Body of pancreas (tissue), 4 donors: ENCODE measurements at regions not wholly inside any gene's neighbourhood (a gene's known extent, or its start where the extent isn't known, plus 50 kb on each side); places are given as distances from the start of the nearest gene placed in this dataset.

Experiments used
- ATAC-seq: fragments of 150-250 bp; one replicate; pipeline ENCODE4 v1.9.1; 2016
- DNase-seq, 4 donors: peaks; one replicate each; pipeline ENCODE4 v3.0.0-alpha.2; 2019
- H3K27ac ChIP-seq, 4 donors: fragments of 200-600 bp; sonication (generic); 1 replicate in 3 of 4; 2 replicates in 1 of 4; pipeline versions ENCODE4 v1.5.1 to v1.6.1; 2016 to 2019; ENCODE audit warnings: mild to moderate bottlenecking in 1 of 4, mixed read lengths in 1 of 4, moderate library complexity in 1 of 4
- H3K27me3 ChIP-seq, 2 donors: fragments of 200-600 bp; sonication (generic); one replicate each; pipeline ENCODE4 v1.6.0; 2016; ENCODE audit warnings: mild to moderate bottlenecking in 1 of 2
- H3K36me3 ChIP-seq, 2 donors: fragments of 200-600 bp; sonication (generic); replicated peaks in 1 of 2; 2 replicates each; pipeline ENCODE4 v1.5.1; 2016; ENCODE audit warnings: low read depth in 2 of 2; ENCODE audit not compliant: insufficient read depth in 1 of 2
- H3K4me1 ChIP-seq: fragments of 200-600 bp; sonication (generic); one replicate; pipeline ENCODE4 v1.6.0; 2016
- H3K4me3 ChIP-seq, 2 donors: fragments of 200-600 bp; sonication (generic); 1 replicate in 1 of 2; 2 replicates in 1 of 2; pipeline ENCODE4 v1.5.1; 2016 to 2019
- H3K9me3 ChIP-seq, 3 donors: fragments of 200-600 bp; sonication (generic); 1 replicate in 2 of 3; 2 replicates in 1 of 3; pipeline ENCODE4 v1.5.1; 2016
- CTCF ChIP-seq, 7 experiments: fragments of 450-650 bp in 4 of 7; fragments of 200-600 bp in 3 of 7; sonication (generic) in 3 of 7; IDR thresholded peaks; one replicate each; pipeline ENCODE4 v1.5.1; 2016 to 2019; ENCODE audit warnings: antibody characterized with exemption in 7 of 7
- POLR2A ChIP-seq, 3 donors: fragments of 450-650 bp; IDR thresholded peaks; one replicate each; pipeline ENCODE4 v1.6.1; 2016; ENCODE audit warnings: antibody characterized with exemption in 3 of 3, mild to moderate bottlenecking in 2 of 3
- WGBS, 2 donors: methylation state at CpG; one replicate each; pipeline ENCODE4 v1.1.5; 2017; 5-methylcytosine and 5-hydroxymethylcytosine counted together
- intact Hi-C: fragments of 100-400 bp; cut with DNase I; formaldehyde crosslinking; loops from one replicate; pipeline ENCODE4 v1.15.1; 2023

GRCh38 chr18:53660306-53660705 is 564.2 kb downstream of the MBD2 start:
- H3K27me3 ChIP-seq: no peaks in the 10 kb centered on the region
- H3K36me3 ChIP-seq: no peaks in the 10 kb centered on the region
- H3K4me3 ChIP-seq: no peak overlapping the region
- intact Hi-C loops: no loop called here
- H3K4me1 ChIP-seq: no peaks in the 10 kb centered on the region
- no peaks in the 10 kb centered on the region for H3K9me3 ChIP-seq
- no peak for TF ChIP-seq CTCF (IDR thresholded peaks at IDR 0.05)
- DNase-seq (no peak), ATAC-seq (no peak)
- WGBS, 2 donors: 55 to 60% methylated on average over 2 of the region's 2 CpGs
- no peak overlapping the region for H3K27ac ChIP-seq

GRCh38 chr18:53657257-53657656 is 567.2 kb downstream of the MBD2 start:
- ATAC-seq (no peak), DNase-seq (no peak)
- no peak for TF ChIP-seq CTCF (IDR thresholded peaks at IDR 0.05)
- TF ChIP-seq POLR2A (IDR thresholded peaks at IDR 0.05): no peak

DNA sequence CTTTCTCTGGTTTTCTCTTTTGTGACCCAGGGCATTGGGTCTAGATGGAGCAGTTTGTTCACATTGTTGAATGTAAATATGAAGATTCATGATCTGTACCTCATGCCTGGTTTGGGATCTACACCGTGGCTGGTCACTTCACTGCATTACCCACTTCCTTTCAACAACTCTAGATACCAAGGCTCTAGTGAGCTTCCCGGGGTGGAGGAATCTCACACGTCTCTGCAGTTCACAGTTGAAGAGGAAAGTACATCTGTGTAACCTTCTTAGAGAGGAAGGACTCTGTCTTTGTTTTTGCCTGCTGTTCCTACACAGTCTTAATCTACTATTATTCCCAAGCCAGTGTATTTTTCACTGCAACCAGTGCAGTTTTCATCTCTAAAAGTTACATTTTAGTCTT is 574.8 kb downstream of the MBD2 start:
- no peak for TF ChIP-seq POLR2A (IDR thresholded peaks at IDR 0.05)
- DNase-seq (no peak), ATAC-seq (no peak)
- no peaks in the 10 kb centered on the region for H3K4me1 ChIP-seq
- H3K27me3 ChIP-seq: no peaks in the 10 kb centered on the region
- H3K9me3 ChIP-seq: no peaks in the 10 kb centered on the region
- H3K27ac ChIP-seq: no peak overlapping the region
- 16 to 21% methylated on average over 3 of the region's 3 CpGs for WGBS, 2 donors
- intact Hi-C loops: no loop called here
- no peak overlapping the region for H3K4me3 ChIP-seq
- no peaks in the 10 kb centered on the region for H3K36me3 ChIP-seq

More at GRCh38 chr18:53657257-53657656, 567.2 kb downstream of the MBD2 start:
- WGBS, 2 donors: 49 to 51% methylated on average over 2 of the region's 2 CpGs
- intact Hi-C loops: no loop called here
- Histone ChIP-seq H3K9me3 (no peaks in the 10 kb centered on the region), H3K27me3 (no peaks in the 10 kb centered on the region), H3K36me3 (no peaks in the 10 kb centered on the region), H3K4me1 (no peaks in the 10 kb centered on the region), H3K4me3 (no peak overlapping the region), H3K27ac (no peak overlapping the region)

DNA sequence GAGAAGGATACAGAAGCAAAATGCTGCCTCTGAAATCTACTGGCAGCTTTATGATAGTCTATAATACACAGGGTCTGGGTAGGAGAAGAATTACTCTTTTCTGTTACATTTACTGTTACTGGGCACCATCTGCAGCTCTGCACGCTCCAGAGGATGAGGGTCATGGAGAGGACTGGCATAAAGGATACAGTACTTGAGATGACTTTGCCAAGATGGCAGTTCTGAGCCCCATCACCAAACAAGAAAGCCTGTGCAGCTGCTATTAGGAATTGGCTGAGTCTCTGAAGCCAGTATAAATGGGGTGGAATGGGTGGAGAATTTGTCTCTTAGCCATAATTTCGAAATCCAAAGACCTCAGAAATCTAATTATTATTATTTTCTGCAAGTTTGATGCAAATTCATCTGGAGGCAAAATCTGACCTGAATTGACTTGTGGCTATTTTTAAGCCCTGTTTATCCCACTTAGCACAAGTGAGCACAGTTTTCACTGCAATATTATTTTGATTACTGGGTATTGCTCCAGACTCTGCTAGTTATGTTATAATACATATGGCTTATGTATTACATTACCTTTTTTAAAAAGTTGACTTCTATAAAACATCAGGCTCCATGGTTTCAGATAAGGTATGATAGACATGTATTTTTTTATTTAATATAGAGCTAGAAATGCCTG is 579.5 kb downstream of the MBD2 start:
- ATAC-seq: no peak
- H3K36me3 ChIP-seq: no peaks in the 10 kb centered on the region

GRCh38 chr18:53639687-53640086 is 584.8 kb downstream of the MBD2 start:
- Histone ChIP-seq H3K36me3 (no peaks in the 10 kb centered on the region), H3K27me3 (no peaks in the 10 kb centered on the region), H3K4me3 (no peak overlapping the region), H3K27ac (no peak overlapping the region), H3K9me3 (no peaks in the 10 kb centered on the region), H3K4me1 (no peaks in the 10 kb centered on the region)
- no peak for DNase-seq
- TF ChIP-seq CTCF (IDR thresholded peaks at IDR 0.05) (no peak), POLR2A (IDR thresholded peaks at IDR 0.05) (no peak)
- intact Hi-C loops: no loop called here
- no peak for ATAC-seq

More for the DNA sequence above, 579.5 kb downstream of the MBD2 start:
- H3K4me3 ChIP-seq: no peak overlapping the region
- no peaks in the 10 kb centered on the region for H3K9me3 ChIP-seq
- no peak for TF ChIP-seq POLR2A (IDR thresholded peaks at IDR 0.05)
- TF ChIP-seq CTCF (IDR thresholded peaks at IDR 0.05): no peak
- H3K4me1 ChIP-seq: no peaks in the 10 kb centered on the region
- intact Hi-C loops: no loop called here
- no peak for DNase-seq
- H3K27me3 ChIP-seq: no peaks in the 10 kb centered on the region
- H3K27ac ChIP-seq: no peak overlapping the region
- WGBS, 2 donors: 41 to 58% methylated on average over 2 of the region's 2 CpGs
